Muscle layer of duodenum (tissue), 2 donors: ENCODE measurements at regions not wholly inside any gene's neighbourhood (a gene's known extent, or its start where the extent isn't known, plus 50 kb on each side); places are given as distances from the start of the nearest gene placed in this dataset.

Source experiments
- H3K27ac ChIP-seq: one replicate; pipeline ENCODE4 v1.7.0; 2013; ENCODE audit warnings: mild to moderate bottlenecking, low read length
- H3K27me3 ChIP-seq: one replicate; pipeline ENCODE4 v1.7.0; 2013; ENCODE audit warnings: low read depth, mild to moderate bottlenecking, control low read depth, low read length
- H3K36me3 ChIP-seq, 2 donors: one replicate each; pipeline ENCODE4 v1.7.0; 2013; ENCODE audit warnings: low read length in 2 of 2, control low read depth in 1 of 2, mild to moderate bottlenecking in 1 of 2; ENCODE audit not compliant: insufficient read depth in 2 of 2, control insufficient read depth in 1 of 2
- H3K4me1 ChIP-seq, 2 donors: one replicate each; pipeline ENCODE4 v1.7.0; 2013; ENCODE audit warnings: low read length in 2 of 2, mild to moderate bottlenecking in 2 of 2, control low read depth in 1 of 2, moderate library complexity in 1 of 2; ENCODE audit not compliant: insufficient read depth in 2 of 2, control insufficient read depth in 1 of 2
- H3K4me3 ChIP-seq, 2 donors: one replicate each; pipeline ENCODE4 v1.7.0; 2013; ENCODE audit warnings: low read length in 2 of 2, low read depth in 1 of 2, mild to moderate bottlenecking in 1 of 2
- H3K9me3 ChIP-seq, 2 donors: one replicate each; pipeline ENCODE4 v1.7.0; 2013; ENCODE audit warnings: low read length in 2 of 2, control low read depth in 1 of 2, mild to moderate bottlenecking in 1 of 2; ENCODE audit not compliant: control insufficient read depth in 1 of 2
- donor health status: healthy.

DNA sequence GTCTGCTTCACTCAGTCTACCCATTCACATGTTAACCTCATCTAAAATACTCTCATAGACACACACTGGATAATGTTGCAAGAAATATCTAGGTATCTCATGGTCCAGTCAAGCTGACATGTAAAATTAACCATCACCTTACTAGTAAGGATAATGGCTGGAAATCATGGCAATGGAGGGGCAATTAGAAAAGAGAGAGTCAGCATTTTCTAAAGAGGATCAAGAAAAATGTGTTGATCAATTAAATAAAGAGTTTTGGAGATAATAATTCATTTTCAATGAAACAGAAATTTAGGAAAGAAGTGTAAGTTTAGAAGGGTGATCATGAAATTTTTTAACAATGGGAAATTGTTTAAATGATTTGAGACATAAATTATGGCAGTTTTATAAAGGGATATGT lies 1914.1 kb upstream of the IGFBP7 start:
- H3K9me3 ChIP-seq, result no peaks in the 10 kb centered on the region
- no peaks in the 10 kb centered on the region for H3K4me1 ChIP-seq
- H3K27ac ChIP-seq, result no peak overlapping the region
- no peaks in the 10 kb centered on the region for H3K36me3 ChIP-seq
- no peaks in the 10 kb centered on the region for H3K27me3 ChIP-seq
- no peak overlapping the region for H3K4me3 ChIP-seq

DNA sequence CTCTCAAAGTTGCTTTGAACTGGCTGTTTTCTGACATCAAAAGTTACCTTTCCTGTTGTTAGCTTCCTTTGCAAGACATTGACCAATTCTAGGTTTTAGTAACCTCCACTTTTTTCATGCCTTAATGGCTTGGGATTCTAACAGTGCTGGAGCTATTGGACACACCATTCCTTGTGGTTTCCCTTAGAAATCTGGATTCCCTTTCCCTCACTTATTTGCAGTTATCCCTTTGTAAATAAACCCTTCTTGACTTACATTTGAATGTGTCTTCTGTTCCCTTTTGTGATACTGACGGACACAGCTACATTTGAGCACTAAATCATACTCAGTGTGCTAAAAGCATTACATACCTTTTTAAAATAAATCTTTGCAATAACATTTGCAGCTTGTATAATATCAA lies 1927.6 kb upstream of the IGFBP7 start:
- H3K4me1 ChIP-seq, result no peaks in the 10 kb centered on the region
- H3K9me3 ChIP-seq, result no peaks in the 10 kb centered on the region
- no peaks in the 10 kb centered on the region for H3K36me3 ChIP-seq
- no peaks in the 10 kb centered on the region for H3K27me3 ChIP-seq
- H3K27ac ChIP-seq, result no peak overlapping the region
- no peak overlapping the region for H3K4me3 ChIP-seq

DNA sequence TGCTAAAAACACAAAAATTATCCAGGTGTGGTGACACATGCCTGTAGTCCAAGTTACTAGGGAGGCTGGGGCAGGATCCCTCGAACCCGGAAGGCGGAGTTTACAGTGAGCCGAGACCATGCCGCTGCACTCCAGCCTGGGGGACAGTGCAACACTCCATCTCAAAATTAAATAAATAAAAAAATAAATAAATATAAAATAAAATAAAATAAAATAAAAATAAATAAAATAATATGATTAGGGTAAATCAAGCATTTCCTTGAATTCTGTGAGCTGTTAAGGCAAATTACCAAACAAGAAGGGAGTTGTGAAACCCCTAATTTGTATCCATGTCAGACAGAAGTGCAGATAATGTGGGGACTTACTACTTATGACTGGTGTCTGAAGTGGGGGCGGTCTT lies 1928.9 kb upstream of the IGFBP7 start:
- Histone ChIP-seq H3K9me3 (no peaks in the 10 kb centered on the region), H3K27ac (no peak overlapping the region), H3K4me3 (no peak overlapping the region), H3K4me1 (no peaks in the 10 kb centered on the region), H3K27me3 (no peaks in the 10 kb centered on the region), H3K36me3 (no peaks in the 10 kb centered on the region)

DNA sequence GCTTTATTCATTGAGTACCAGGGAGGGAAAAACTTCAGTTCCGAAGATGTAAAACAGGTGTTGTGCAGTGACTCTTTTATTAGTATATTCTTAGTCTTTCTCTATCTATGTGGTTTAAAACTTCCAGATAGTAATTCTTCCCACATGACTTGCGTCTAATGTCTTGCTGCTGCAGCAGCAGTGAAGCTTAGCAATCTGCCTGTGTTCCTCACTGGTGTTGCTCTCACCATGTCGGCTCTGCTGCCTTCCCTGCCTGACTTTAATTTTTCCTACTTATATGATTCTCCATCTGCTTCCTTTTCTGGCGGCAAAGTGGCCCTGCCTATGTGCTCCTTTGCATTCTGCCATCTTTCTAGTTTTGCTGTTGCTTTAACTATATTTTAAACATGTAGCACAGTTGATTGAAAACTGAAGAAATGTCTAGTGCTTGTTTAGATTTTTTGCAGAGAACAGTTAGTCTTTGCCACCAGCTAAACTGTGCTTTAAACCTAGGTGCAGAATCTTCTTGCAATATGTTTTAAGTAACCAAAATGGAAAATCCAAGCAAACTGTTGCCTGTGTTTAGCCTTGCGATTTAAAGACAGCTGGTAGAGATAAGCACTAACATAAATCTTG lies 1934.2 kb upstream of the IGFBP7 start:
- Histone ChIP-seq H3K4me3 (no peak overlapping the region), H3K9me3 (no peaks in the 10 kb centered on the region), H3K27ac (no peak overlapping the region), H3K36me3 (no peaks in the 10 kb centered on the region), H3K4me1 (no peaks in the 10 kb centered on the region), H3K27me3 (no peaks in the 10 kb centered on the region)

DNA sequence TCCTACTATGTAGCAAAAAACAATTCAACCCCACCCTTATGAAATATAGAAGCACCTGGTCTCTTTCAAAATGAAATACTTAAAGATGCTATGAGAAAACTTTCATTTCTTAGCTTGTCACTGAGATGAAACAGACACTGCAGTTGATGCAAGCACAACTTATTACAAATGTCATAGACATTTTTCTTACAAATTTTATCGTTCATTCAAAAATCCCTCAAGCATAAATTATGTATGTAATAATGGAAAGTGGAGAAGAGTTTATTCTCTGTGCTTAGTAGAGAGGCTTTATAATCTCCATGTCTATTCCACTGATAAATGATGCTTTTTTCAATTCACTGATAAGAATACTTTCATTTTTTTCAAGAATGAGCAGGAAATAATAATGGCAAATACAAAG lies 1943.9 kb upstream of the IGFBP7 start:
- no peaks in the 10 kb centered on the region for H3K9me3 ChIP-seq
- H3K27ac ChIP-seq, result no peak overlapping the region
- no peaks in the 10 kb centered on the region for H3K36me3 ChIP-seq
- no peaks in the 10 kb centered on the region for H3K27me3 ChIP-seq
- H3K4me1 ChIP-seq, result no peaks in the 10 kb centered on the region
- H3K4me3 ChIP-seq, result no peak overlapping the region

DNA sequence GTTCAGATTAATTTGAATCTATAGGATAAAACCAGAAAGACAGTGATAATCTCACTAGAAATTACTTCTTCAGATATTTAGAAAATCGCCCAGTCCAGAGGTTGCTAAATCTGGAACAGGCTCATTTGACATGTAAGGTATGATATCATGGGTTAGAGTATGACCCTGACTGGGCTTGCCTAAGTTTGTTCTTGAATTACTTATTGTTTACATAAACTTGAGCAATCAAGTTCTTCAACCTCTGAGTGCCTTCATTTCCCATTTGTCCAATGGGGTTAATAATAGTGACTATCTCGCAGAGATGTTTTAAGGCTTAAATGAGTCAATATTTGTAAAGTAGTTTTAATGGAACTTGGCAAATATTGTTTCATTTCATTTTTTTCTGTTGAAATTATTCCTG lies 1947.6 kb upstream of the IGFBP7 start:
- Histone ChIP-seq H3K4me1 (no peaks in the 10 kb centered on the region), H3K9me3 (no peaks in the 10 kb centered on the region), H3K4me3 (no peak overlapping the region), H3K27ac (no peak overlapping the region), H3K36me3 (no peaks in the 10 kb centered on the region), H3K27me3 (no peaks in the 10 kb centered on the region)

DNA sequence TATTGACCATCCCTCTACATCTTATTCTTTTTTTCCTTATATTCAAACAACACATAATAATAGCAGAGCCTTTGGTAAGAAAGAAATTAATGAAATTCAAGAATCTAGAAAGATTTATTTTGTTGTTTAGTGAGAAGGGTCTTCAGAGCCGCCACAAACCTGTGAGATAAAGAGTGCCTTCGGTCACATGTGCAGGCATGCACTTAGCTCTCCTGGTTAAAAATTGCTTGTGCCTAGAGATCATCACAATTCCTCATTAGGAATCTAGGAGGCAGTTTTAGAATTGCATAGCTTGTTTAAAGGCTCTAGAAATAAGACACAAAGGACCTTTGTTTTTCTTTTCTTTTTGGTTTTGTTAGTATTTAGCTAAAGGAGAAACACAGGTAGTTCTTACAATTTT lies 1948.4 kb upstream of the IGFBP7 start:
- Histone ChIP-seq H3K4me1 (no peaks in the 10 kb centered on the region), H3K27ac (no peak overlapping the region), H3K27me3 (no peaks in the 10 kb centered on the region), H3K36me3 (no peaks in the 10 kb centered on the region), H3K4me3 (no peak overlapping the region), H3K9me3 (no peaks in the 10 kb centered on the region)

DNA sequence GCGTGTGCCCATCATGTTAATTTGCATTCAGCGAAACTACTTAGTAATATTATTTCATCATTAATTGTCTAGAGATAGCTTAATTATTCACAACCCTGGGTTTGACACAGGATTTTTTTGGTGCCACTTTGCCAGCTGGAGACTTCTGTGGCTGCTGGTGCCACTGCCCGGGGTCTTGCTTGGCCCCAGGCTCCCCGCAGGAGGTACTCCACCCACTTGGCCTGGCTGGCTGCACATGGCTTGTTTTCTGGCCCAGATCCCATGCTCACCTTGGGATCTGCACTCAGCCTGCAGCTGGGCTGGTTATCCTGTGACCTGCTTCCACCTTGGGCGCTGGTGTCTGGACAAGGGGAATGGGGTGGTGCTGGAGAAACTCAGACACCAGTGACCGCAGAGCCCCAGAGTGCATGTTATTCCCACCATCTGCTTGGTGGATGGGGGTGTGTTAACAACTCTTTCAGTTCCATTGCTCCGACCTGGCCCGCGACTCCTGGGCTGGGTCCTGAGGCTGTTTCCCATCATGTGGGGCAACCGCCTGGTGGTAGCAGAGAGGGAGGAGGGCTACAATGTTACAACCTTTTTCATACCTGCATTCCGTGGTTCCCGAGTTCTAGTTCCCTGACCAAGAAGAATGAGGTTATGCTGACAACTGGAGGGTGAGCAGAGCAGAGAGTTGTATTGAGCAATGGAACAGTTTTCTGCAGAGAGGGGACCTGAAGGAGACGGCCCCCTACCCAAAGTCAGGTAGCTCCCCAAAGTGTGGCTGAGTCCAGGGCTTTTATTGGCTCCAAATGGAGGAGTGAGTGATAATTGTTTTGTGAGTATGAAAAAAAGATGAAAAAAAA lies 1950.0 kb upstream of the IGFBP7 start:
- Histone ChIP-seq H3K36me3 (no peaks in the 10 kb centered on the region), H3K4me3 (no peak overlapping the region), H3K4me1 (no peaks in the 10 kb centered on the region), H3K27me3 (no peaks in the 10 kb centered on the region), H3K27ac (no peak overlapping the region), H3K9me3 (no peaks in the 10 kb centered on the region)

DNA sequence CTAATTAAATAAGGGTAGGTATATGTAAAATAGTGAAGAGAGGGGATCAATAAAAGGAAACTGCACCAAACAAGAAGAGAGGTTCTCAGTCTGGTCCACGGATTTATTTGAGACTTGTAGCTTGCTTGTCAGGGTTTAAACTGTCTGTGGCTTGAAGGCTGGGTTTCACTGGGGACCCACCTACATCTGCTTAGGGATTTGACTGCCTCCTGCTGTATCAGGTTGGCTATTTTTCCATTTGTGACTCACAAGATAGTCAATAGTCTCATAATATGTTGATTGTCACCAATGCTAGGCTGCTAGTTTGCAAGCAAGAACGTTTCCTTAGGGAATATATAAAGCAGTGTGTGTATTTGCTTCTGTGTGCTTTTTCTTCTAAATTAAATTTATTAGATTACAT lies 1950.7 kb upstream of the IGFBP7 start:
- Histone ChIP-seq H3K27me3 (no peaks in the 10 kb centered on the region), H3K36me3 (no peaks in the 10 kb centered on the region), H3K9me3 (no peaks in the 10 kb centered on the region), H3K4me3 (no peak overlapping the region), H3K27ac (no peak overlapping the region), H3K4me1 (no peaks in the 10 kb centered on the region)

DNA sequence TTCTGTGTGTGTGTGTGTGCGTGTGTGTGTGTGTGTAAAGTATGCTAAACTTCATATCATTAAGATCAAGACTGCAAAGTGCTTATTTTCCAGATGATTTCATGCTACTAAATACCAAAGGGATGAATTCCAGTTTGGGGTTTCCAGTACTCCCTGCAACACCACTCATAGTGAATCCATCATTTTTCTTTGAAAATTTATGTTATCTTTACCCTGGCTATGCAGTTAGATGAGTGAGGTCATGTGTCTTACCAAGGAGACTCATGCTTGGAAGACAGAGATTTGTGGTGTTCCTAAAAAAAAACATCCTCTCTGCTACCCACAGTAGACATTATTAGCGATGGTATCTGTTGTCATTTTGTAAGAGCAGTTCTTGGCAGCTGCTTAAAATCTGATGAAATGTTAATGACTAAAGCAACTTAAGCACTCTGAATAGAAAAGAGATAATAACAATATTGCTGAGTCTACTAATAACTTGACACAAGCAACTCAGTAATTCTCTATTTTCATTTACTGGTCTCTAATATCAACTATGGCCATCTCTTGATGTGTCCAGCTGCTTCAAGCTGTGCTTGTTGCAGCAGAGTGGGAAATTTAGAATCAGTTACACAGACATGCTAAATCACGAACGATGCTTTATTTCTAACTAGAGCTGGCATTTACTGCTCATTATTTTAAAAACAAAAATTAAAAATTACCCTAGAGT lies 1953.0 kb upstream of the IGFBP7 start:
- Histone ChIP-seq H3K4me1 (no peaks in the 10 kb centered on the region), H3K4me3 (no peak overlapping the region), H3K27ac (no peak overlapping the region), H3K36me3 (no peaks in the 10 kb centered on the region), H3K27me3 (no peaks in the 10 kb centered on the region), H3K9me3 (no peaks in the 10 kb centered on the region)

DNA sequence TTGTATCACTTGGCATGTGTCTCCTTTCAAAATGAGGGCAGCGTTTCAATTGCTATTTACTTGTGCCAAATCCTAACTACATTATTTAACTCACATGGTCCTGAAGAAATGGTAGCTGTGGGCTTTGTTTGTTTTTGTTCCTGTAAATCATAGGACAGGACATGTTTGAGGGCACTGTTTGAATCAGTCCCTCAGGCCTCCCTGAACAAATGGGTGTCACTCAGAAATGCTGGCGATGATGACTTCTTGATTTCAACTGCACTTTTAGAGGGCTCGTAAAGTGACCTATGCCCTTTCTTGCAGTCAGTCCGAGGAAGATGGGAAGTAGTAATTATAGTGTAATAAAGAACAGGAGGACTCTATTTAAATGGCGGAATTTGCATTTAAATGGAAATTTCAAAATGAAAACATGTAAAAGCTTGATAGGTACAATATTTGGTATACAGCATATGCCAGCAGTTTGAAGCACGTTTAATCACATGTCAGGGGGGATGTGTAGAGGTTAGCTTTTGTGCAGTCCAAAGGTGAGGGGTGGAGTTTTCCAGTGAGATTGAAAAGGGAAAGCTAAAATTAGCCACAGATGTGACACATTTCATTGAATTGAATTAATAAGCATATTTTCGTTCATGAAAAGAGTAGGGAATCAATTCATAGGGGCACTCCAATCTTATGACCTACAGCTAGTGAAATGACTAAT lies 1958.7 kb upstream of the IGFBP7 start:
- Histone ChIP-seq H3K9me3 (no peaks in the 10 kb centered on the region), H3K36me3 (no peaks in the 10 kb centered on the region), H3K4me1 (no peaks in the 10 kb centered on the region), H3K27ac (no peak overlapping the region), H3K27me3 (no peaks in the 10 kb centered on the region), H3K4me3 (no peak overlapping the region)
